Loucy (cell line): ENCODE measurements at regions not wholly inside any gene's neighbourhood (a gene's known extent, or its start where the extent isn't known, plus 50 kb on each side); places are given as distances from the start of the nearest gene placed in this dataset.
"Not testable (repeated sequence)": the region's sequence is repeated elsewhere in the genome, so short reads cannot be mapped to it uniquely, and the experiment has no call there.

Experiments
- H2AFZ ChIP-seq: fragments of 200-600 bp; sonication (generic); 2 replicates; pipeline ENCODE4 v1.6.0; 2016; ENCODE audit warnings: antibody characterized with exemption, mild to moderate bottlenecking, low read length, moderate library complexity
- H3F3A ChIP-seq: fragments of 200-600 bp; 2 replicates; pipeline ENCODE4 v1.6.0; 2016; ENCODE audit warnings: antibody characterized with exemption, low read depth, mild to moderate bottlenecking
- H3K27me3 ChIP-seq: fragments of 200-600 bp; sonication (generic); 2 replicates; pipeline ENCODE4 v1.6.1; 2014; ENCODE audit warnings: low read length, mild to moderate bottlenecking; ENCODE audit not compliant: insufficient read depth, poor library complexity, severe bottlenecking
- H3K36me3 ChIP-seq: fragments of 200-600 bp; sonication (generic); 2 replicates; pipeline ENCODE4 v1.6.1; 2016; ENCODE audit warnings: low read length; ENCODE audit not compliant: insufficient read depth
- H3K4me1 ChIP-seq: fragments of 200-600 bp; sonication (generic); 2 replicates; pipeline ENCODE4 v1.5.1; 2014; ENCODE audit warnings: low read length, mild to moderate bottlenecking; ENCODE audit not compliant: insufficient read depth, poor library complexity, severe bottlenecking
- H3K4me2 ChIP-seq: fragments of 200-600 bp; sonication (generic); 2 replicates; pipeline ENCODE4 v1.6.0; 2014; ENCODE audit warnings: antibody characterized with exemption, low read length, low read depth, mild to moderate bottlenecking; ENCODE audit not compliant: poor library complexity, severe bottlenecking
- H3K4me3 ChIP-seq: fragments of 200-600 bp; sonication (generic); 2 replicates; pipeline ENCODE4 v1.5.1; 2014; ENCODE audit warnings: low read length, mild to moderate bottlenecking, mixed read lengths; ENCODE audit not compliant: poor library complexity, severe bottlenecking
- H3K79me2 ChIP-seq: fragments of 200-600 bp; sonication (generic); 2 replicates; pipeline ENCODE4 v1.6.1; 2014; ENCODE audit warnings: low read length; ENCODE audit not compliant: insufficient read depth
- H3K9ac ChIP-seq: fragments of 200-600 bp; sonication (generic); 2 replicates; pipeline ENCODE4 v1.6.0; 2014; ENCODE audit warnings: mild to moderate bottlenecking, low read depth, low read length, moderate library complexity; ENCODE audit not compliant: poor library complexity, severe bottlenecking
- H3K9me2 ChIP-seq: fragments of 200-600 bp; sonication (generic); replicated peaks from 2 replicates; pipeline ENCODE4 v1.6.1; 2016; ENCODE audit warnings: low read depth, low read length, mixed read lengths
- H3K9me3 ChIP-seq: fragments of 200-600 bp; sonication (generic); 2 replicates; pipeline ENCODE4 v1.6.1; 2014; ENCODE audit warnings: mild to moderate bottlenecking, antibody characterized with exemption, low read length, low read depth; ENCODE audit not compliant: insufficient read depth
- H4K20me1 ChIP-seq: fragments of 200-600 bp; sonication (generic); 2 replicates; pipeline ENCODE4 v1.6.0; 2014; ENCODE audit warnings: antibody characterized with exemption, low read length, mild to moderate bottlenecking; ENCODE audit not compliant: insufficient read depth, poor library complexity, severe bottlenecking
- CTCF ChIP-seq: fragments of 200-600 bp; sonication (generic); conservative IDR thresholded peaks from 2 replicates; pipeline ENCODE4 v1.5.1; 2014; ENCODE audit warnings: mild to moderate bottlenecking, antibody characterized with exemption, low read length
- EZH2phosphoT487 ChIP-seq: fragments of 200-600 bp; IDR thresholded peaks from 2 replicates; pipeline ENCODE4 v1.6.1; 2018; ENCODE audit warnings: antibody characterized with exemption, mild to moderate bottlenecking, moderate library complexity, borderline replicate concordance

GRCh38 chr13:21274457-21274856, 98.0 kb downstream of the MRPL57 start:
- not testable (repeated sequence) for H3K79me2 ChIP-seq, H3K9me3 ChIP-seq, H3K36me3 ChIP-seq, H2AFZ ChIP-seq, H3K27me3 ChIP-seq, H3K4me3 ChIP-seq, H3K4me2 ChIP-seq, H3K9ac ChIP-seq, H3K4me1 ChIP-seq, H4K20me1 ChIP-seq, H3K9me2 ChIP-seq, H3F3A ChIP-seq

GRCh38 chr13:21282065-21282464, 105.6 kb downstream of the MRPL57 start:
- no peak overlapping the region for H2AFZ ChIP-seq
- no peak overlapping the region for H3K9ac ChIP-seq
- no peaks in the 10 kb centered on the region for H3F3A ChIP-seq
- no peaks in the 10 kb centered on the region for H4K20me1 ChIP-seq
- no peaks in the 10 kb centered on the region for H3K4me1 ChIP-seq
- no peak overlapping the region for H3K4me3 ChIP-seq
- no peaks in the 10 kb centered on the region for H3K27me3 ChIP-seq
- H3K79me2 ChIP-seq: no peaks in the 10 kb centered on the region
- H3K4me2 ChIP-seq: no peak overlapping the region
- H3K9me3 ChIP-seq: no peaks in the 10 kb centered on the region
- no peaks in the 10 kb centered on the region for H3K9me2 ChIP-seq
- no peaks in the 10 kb centered on the region for H3K36me3 ChIP-seq
- TF ChIP-seq EZH2phosphoT487 (no peak), CTCF (no peak)

GRCh38 chr13:21287331-21287907, 111.0 kb downstream of the MRPL57 start:
- Histone ChIP-seq H3K79me2 (no peaks in the 10 kb centered on the region), H3K4me1 (no peaks in the 10 kb centered on the region), H3K4me3 (no peak overlapping the region), H3F3A (no peaks in the 10 kb centered on the region), H4K20me1 (no peaks in the 10 kb centered on the region), H3K4me2 (no peak overlapping the region), H3K36me3 (no peaks in the 10 kb centered on the region), H3K9me2 (no peaks in the 10 kb centered on the region), H3K9ac (no peak overlapping the region), H3K9me3 (no peaks in the 10 kb centered on the region), H3K27me3 (no peaks in the 10 kb centered on the region), H2AFZ (no peak overlapping the region)
- TF ChIP-seq EZH2phosphoT487 (no peak), CTCF (no peak)

- Histone ChIP-seq H3K9ac (no peak overlapping the region), H3K9me2 (no peaks in the 10 kb centered on the region), H3K9me3 (no peaks in the 10 kb centered on the region), H3K79me2 (no peaks in the 10 kb centered on the region), H4K20me1 (no peaks in the 10 kb centered on the region), H3K4me3 (no peak overlapping the region), H3K4me1 (no peaks in the 10 kb centered on the region), H3K36me3 (no peaks in the 10 kb centered on the region), H3K4me2 (no peak overlapping the region), H3K27me3 (no peaks in the 10 kb centered on the region), H3F3A (no peaks in the 10 kb centered on the region), H2AFZ (no peak overlapping the region)
- TF ChIP-seq CTCF (no peak), EZH2phosphoT487 (no peak)
These were observed 113.0 kb downstream of the MRPL57 start for GRCh38 chr13:21289475-21289874.

DNA sequence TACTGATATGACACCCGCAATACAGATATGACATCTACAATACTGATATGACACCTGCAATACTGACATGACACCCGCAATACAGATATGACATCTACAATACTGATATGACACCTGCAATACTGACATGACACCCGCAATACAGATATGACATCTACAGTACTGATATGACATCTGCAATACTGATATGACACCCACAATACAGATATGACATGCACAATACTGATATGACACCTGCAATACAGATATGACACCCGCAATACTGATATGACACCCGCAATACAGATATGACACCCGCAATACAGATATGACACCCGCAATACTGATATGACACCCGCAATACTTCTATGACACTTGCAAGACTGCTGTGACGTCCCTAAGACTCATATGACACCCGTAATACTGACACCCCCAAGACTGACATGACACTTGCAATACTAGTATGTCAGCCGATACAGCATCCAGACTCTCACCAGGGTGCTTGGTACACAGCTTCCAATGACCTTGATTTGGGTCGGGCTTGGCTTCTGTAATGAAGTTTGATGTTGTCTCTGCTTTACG, 114.1 kb downstream of the MRPL57 start:
- not testable (repeated sequence) for H4K20me1 ChIP-seq, H3K79me2 ChIP-seq, H3K9ac ChIP-seq, H3K9me3 ChIP-seq, H3K36me3 ChIP-seq, H3K4me3 ChIP-seq, H3F3A ChIP-seq, H3K4me1 ChIP-seq, H3K9me2 ChIP-seq, H3K4me2 ChIP-seq, H2AFZ ChIP-seq, H3K27me3 ChIP-seq
